HepG2 (cell line): ENCODE measurements at regions not wholly inside any gene's neighbourhood (a gene's known extent, or its start where the extent isn't known, plus 50 kb on each side); places are given as distances from the start of the nearest gene placed in this dataset.

Experiments
- FOXM1 ChIP-seq: sonication (generic); formaldehyde crosslinking; IDR thresholded peaks from 2 replicates; pipeline ENCODE4 v1.5.0; 2020; ENCODE audit warnings: missing genetic modification reagents
- MAFG ChIP-seq: sonication (generic); formaldehyde crosslinking; IDR thresholded peaks from 2 replicates; pipeline ENCODE4 v1.5.1; 2020; ENCODE audit warnings: mild to moderate bottlenecking, missing genetic modification reagents
- RFX1 ChIP-seq: fragments of 450-650 bp; IDR thresholded peaks from 2 replicates; pipeline ENCODE4 v1.6.1; 2017
- SMAD3 ChIP-seq: sonication (generic); formaldehyde crosslinking; IDR thresholded peaks from 2 replicates; pipeline ENCODE4 v1.4.0; 2020; ENCODE audit warnings: missing genetic modification reagents
- SMYD3 ChIP-seq: sonication (generic); formaldehyde crosslinking; IDR thresholded peaks from 2 replicates; pipeline ENCODE4 v1.8.1; 2023; ENCODE audit warnings: mild to moderate bottlenecking, missing genetic modification reagents
- STAG1 ChIP-seq: sonication (generic); formaldehyde crosslinking; IDR thresholded peaks from 2 replicates; pipeline ENCODE4 v1.4.0; 2020; ENCODE audit warnings: missing genetic modification reagents
- TP53 ChIP-seq: sonication (generic); formaldehyde crosslinking; conservative IDR thresholded peaks from 2 replicates; pipeline ENCODE4 v1.4.0; 2020; ENCODE audit warnings: missing genetic modification reagents
- ZNF747 ChIP-seq: sonication (generic); formaldehyde crosslinking; IDR thresholded peaks from 2 replicates; pipeline ENCODE4 v1.8.1; 2023; ENCODE audit warnings: missing genetic modification reagents, mild to moderate bottlenecking, borderline replicate concordance
- ZNF780A ChIP-seq: sonication (generic); formaldehyde crosslinking; IDR thresholded peaks from 2 replicates; pipeline ENCODE4 v1.8.0; 2022; ENCODE audit warnings: mild to moderate bottlenecking, missing genetic modification reagents, moderate library complexity
- TF ChIP-seq, protein P1 (sequence below): IDR thresholded peaks from 2 replicates; pipeline ENCODE4 v1.6.1; 2016; ENCODE audit warnings: mild to moderate bottlenecking
- TF ChIP-seq, protein P2 (sequence below): sonication (generic); formaldehyde crosslinking; IDR thresholded peaks from 2 replicates; pipeline ENCODE4 v1.8.1; 2023; ENCODE audit warnings: mild to moderate bottlenecking, inconsistent platforms, moderate library complexity, missing genetic modification reagents, borderline replicate concordance
- TF ChIP-seq, protein P3 (sequence below), 2 experiments: sonication (generic) in 1 of 2; formaldehyde crosslinking in 1 of 2; IDR thresholded peaks; 2 replicates each; pipeline versions ENCODE4 v1.4.0 to v1.6.1; 2016 to 2020; ENCODE audit warnings: borderline replicate concordance in 1 of 2, low read depth in 1 of 2, mild to moderate bottlenecking in 1 of 2, missing genetic modification reagents in 1 of 2
- TF ChIP-seq, protein P4 (sequence below): sonication (generic); formaldehyde crosslinking; conservative IDR thresholded peaks from 2 replicates; pipeline ENCODE4 v1.8.0; 2022; ENCODE audit warnings: low read depth, missing genetic modification reagents
- TF ChIP-seq, protein P5 (sequence below): sonication (generic); formaldehyde crosslinking; IDR thresholded peaks from 2 replicates; pipeline ENCODE4 v1.4.0; 2020; ENCODE audit warnings: mild to moderate bottlenecking, low read depth, missing genetic modification reagents
- TF ChIP-seq, protein P6 (sequence below): sonication (generic); formaldehyde crosslinking; IDR thresholded peaks from 2 replicates; pipeline ENCODE4 v1.4.0; 2020; ENCODE audit warnings: missing genetic modification reagents
- TF ChIP-seq, protein P7 (sequence below): sonication (generic); IDR thresholded peaks from 2 replicates; pipeline ENCODE4 v1.6.1; 2016; ENCODE audit warnings: low read depth, borderline replicate concordance

DNA sequence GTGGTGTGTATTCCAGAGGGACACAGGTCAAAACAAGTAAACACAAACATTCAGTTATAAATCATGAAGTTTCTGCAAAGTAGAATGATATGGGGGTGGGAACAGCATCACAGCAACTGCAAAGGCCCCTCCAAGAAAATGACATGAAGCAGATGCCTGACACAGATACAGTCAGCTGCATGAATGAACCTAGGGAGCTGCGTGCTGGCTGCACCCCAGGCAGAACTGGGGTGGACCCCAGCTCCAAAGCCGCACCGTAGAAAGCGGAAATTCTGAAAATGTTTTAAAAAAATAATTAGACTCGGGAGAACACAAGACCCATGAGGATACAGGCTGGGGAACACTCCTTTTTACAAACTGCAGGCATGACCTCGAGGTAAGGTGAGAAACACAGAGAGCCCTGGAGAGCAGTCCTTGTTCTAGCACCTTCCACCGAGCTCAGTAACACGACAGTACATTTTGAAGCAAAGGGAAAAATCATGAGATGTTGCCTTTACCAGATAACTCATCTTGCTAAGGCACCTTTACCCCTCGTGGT is 323.8 kb downstream of the SOX9 start (continued):
- TF ChIP-seq, protein P1, sequence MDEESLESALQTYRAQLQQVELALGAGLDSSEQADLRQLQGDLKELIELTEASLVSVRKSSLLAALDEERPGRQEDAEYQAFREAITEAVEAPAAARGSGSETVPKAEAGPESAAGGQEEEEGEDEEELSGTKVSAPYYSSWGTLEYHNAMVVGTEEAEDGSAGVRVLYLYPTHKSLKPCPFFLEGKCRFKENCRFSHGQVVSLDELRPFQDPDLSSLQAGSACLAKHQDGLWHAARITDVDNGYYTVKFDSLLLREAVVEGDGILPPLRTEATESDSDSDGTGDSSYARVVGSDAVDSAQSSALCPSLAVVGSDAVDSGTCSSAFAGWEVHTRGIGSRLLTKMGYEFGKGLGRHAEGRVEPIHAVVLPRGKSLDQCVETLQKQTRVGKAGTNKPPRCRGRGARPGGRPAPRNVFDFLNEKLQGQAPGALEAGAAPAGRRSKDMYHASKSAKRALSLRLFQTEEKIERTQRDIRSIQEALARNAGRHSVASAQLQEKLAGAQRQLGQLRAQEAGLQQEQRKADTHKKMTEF (CRISPR knock-in tag), result peak; percentile 47; the same call in 1 of the 2 replicates
- TF ChIP-seq, protein P2, sequence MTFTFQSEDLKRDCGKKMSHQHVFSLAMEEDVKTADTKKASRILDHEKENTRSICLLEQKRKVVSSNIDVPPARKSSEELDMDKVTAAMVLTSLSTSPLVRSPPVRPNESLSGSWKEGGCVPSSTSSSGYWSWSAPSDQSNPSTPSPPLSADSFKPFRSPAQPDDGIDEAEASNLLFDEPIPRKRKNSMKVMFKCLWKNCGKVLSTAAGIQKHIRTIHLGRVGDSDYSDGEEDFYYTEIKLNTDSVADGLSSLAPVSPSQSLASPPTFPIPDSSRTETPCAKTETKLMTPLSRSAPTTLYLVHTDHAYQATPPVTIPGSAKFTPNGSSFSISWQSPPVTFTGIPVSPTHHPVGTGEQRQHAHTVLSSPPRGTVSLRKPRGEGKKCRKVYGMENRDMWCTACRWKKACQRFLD, result 0 out of 2 replicates have a peak, but pooled peaks have one; percentile 42
- TF ChIP-seq, protein P3, sequence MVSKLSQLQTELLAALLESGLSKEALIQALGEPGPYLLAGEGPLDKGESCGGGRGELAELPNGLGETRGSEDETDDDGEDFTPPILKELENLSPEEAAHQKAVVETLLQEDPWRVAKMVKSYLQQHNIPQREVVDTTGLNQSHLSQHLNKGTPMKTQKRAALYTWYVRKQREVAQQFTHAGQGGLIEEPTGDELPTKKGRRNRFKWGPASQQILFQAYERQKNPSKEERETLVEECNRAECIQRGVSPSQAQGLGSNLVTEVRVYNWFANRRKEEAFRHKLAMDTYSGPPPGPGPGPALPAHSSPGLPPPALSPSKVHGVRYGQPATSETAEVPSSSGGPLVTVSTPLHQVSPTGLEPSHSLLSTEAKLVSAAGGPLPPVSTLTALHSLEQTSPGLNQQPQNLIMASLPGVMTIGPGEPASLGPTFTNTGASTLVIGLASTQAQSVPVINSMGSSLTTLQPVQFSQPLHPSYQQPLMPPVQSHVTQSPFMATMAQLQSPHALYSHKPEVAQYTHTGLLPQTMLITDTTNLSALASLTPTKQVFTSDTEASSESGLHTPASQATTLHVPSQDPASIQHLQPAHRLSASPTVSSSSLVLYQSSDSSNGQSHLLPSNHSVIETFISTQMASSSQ (IDR thresholded peaks at IDR 0.05; ENCODE audit: low read depth), result no peak
- TF ChIP-seq, protein P3 (CRISPR knock-in tag; IDR thresholded peaks at IDR 0.05; ENCODE audit: borderline replicate concordance), result 0 out of 2 replicates have a peak, but pooled peaks have one; percentile 29
- TF ChIP-seq, protein P4, sequence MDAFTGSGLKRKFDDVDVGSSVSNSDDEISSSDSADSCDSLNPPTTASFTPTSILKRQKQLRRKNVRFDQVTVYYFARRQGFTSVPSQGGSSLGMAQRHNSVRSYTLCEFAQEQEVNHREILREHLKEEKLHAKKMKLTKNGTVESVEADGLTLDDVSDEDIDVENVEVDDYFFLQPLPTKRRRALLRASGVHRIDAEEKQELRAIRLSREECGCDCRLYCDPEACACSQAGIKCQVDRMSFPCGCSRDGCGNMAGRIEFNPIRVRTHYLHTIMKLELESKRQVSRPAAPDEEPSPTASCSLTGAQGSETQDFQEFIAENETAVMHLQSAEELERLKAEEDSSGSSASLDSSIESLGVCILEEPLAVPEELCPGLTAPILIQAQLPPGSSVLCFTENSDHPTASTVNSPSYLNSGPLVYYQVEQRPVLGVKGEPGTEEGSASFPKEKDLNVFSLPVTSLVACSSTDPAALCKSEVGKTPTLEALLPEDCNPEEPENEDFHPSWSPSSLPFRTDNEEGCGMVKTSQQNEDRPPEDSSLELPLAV, result no peak
- TF ChIP-seq, protein P5, sequence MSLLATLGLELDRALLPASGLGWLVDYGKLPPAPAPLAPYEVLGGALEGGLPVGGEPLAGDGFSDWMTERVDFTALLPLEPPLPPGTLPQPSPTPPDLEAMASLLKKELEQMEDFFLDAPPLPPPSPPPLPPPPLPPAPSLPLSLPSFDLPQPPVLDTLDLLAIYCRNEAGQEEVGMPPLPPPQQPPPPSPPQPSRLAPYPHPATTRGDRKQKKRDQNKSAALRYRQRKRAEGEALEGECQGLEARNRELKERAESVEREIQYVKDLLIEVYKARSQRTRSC (CRISPR knock-in tag), result 0 out of 2 replicates have a peak, but pooled peaks have one; percentile 50
- TF ChIP-seq, protein P6, sequence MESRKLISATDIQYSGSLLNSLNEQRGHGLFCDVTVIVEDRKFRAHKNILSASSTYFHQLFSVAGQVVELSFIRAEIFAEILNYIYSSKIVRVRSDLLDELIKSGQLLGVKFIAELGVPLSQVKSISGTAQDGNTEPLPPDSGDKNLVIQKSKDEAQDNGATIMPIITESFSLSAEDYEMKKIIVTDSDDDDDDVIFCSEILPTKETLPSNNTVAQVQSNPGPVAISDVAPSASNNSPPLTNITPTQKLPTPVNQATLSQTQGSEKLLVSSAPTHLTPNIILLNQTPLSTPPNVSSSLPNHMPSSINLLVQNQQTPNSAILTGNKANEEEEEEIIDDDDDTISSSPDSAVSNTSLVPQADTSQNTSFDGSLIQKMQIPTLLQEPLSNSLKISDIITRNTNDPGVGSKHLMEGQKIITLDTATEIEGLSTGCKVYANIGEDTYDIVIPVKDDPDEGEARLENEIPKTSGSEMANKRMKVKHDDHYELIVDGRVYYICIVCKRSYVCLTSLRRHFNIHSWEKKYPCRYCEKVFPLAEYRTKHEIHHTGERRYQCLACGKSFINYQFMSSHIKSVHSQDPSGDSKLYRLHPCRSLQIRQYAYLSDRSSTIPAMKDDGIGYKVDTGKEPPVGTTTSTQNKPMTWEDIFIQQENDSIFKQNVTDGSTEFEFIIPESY (CRISPR knock-in tag), result 0 out of 2 replicates have a peak, but pooled peaks have one; percentile 10
- TF ChIP-seq TP53 (CRISPR knock-in tag) (peak; percentile 59; the same call in 1 of the 2 replicates), ZNF747 (CRISPR knock-in tag) (0 out of 2 replicates have a peak, but pooled peaks have one; percentile 11), SMYD3 (peak; percentile 56; the same call in 1 of the 2 replicates), STAG1 (CRISPR knock-in tag) (no peak), RFX1 (no peak), SMAD3 (CRISPR knock-in tag) (no peak), FOXM1 (CRISPR knock-in tag) (no peak; the same call in 1 of the 2 replicates), MAFG (CRISPR knock-in tag) (no peak), ZNF780A (CRISPR knock-in tag) (no peak)
- TF ChIP-seq, protein P7, sequence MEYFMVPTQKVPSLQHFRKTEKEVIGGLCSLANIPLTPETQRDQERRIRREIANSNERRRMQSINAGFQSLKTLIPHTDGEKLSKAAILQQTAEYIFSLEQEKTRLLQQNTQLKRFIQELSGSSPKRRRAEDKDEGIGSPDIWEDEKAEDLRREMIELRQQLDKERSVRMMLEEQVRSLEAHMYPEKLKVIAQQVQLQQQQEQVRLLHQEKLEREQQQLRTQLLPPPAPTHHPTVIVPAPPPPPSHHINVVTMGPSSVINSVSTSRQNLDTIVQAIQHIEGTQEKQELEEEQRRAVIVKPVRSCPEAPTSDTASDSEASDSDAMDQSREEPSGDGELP, result 0 out of 2 replicates have a peak, but pooled peaks have one; percentile 2
